ENCODE measurements at regions not wholly inside any gene's neighbourhood (a gene's known extent, or its start where the extent isn't known, plus 50 kb on each side); places are given as distances from the start of the nearest gene placed in this dataset.

GRCh38 chr2:18474700-18475099, 85.8 kb downstream of the RDH14 start:
- no peaks in the 10 kb centered on the region for H3K36me3 ChIP-seq (ENCODE audit: control insufficient read depth in 2 of 4, insufficient read depth in 4 of 4, low read length in 3 of 4)
- FAIRE-seq (no peak), DNase-seq (ENCODE audit: low read depth in 1 of 2, low spot score in 2 of 2) (no peak)
- H3K9me3 ChIP-seq (ENCODE audit: insufficient read depth in 2 of 2, low read depth in 1 of 2, low read length in 1 of 2) = no peaks in the 10 kb centered on the region
- no peak overlapping the region for H2BK15ac ChIP-seq (ENCODE audit: low read length)
- no peak overlapping the region for H2AFZ ChIP-seq (ENCODE audit: low read length)
- H3K23me2 ChIP-seq (ENCODE audit: low read depth, low read length) = no peaks in the 10 kb centered on the region; the same call in 1 of the 2 replicates
- no peak overlapping the region for H3K14ac ChIP-seq (ENCODE audit: insufficient read length)
- peaks cover 0 to 3% (median 1%) of the 10 kb centered on the region in 4 experiments; a peak in 1 of 7 replicates for H3K4me1 ChIP-seq (replicated peaks in 1 of 4; ENCODE audit: control insufficient read depth in 3 of 4, insufficient read depth in 4 of 4, low read length in 3 of 4)
- no peak overlapping the region for H4K8ac ChIP-seq (ENCODE audit: extremely low read depth, insufficient read depth, low read length)
- no peaks in the 10 kb centered on the region for H3K79me2 ChIP-seq (ENCODE audit: control insufficient read depth in 1 of 2, insufficient read depth in 2 of 2, low read length in 2 of 2)
- POLR2A ChIA-PET (ENCODE audit: partially characterized antibody) = no interaction called here
- H3K27ac ChIP-seq (ENCODE audit: low read depth, low read length) = no peak overlapping the region
- H4K20me1 ChIP-seq (replicated peaks in 1 of 2; ENCODE audit: control insufficient read depth in 1 of 2, insufficient read depth in 2 of 2, low read length in 2 of 2) = no peaks in the 10 kb centered on the region
- no peak overlapping the region; a peak in 1 of 4 replicates for H3K4me2 ChIP-seq (ENCODE audit: insufficient read depth in 1 of 2, low read depth in 2 of 2, low read length in 2 of 2)
- no peak overlapping the region for H4K5ac ChIP-seq (ENCODE audit: insufficient read length, low read depth, low read length)
- H3K4ac ChIP-seq (replicated peaks; ENCODE audit: insufficient read length, low read depth, low read length) = no peak overlapping the region
- 100% methylated on average over 1 of the region's 1 CpG; no CpG with 5 or more reads in 1 of the 2 experiments for WGBS, 2 experiments (ENCODE audit: extremely low coverage in 1 of 2, insufficient coverage in 1 of 2, insufficient read length in 1 of 2, insufficient replicate concordance in 2 of 2, low coverage in 1 of 2, low lambda C conversion rate in 2 of 2, missing lambda C conversion rate in 1 of 2)
- H3K9ac ChIP-seq (replicated peaks in 1 of 4; ENCODE audit: extremely low read depth in 1 of 4, low read depth in 3 of 4, low read length in 3 of 4) = no peak overlapping the region
- H3K56ac ChIP-seq (replicated peaks; ENCODE audit: insufficient read length, low read depth, low read length) = no peak overlapping the region
- no peak overlapping the region for H3K23ac ChIP-seq (ENCODE audit: insufficient read length)
- H2BK12ac ChIP-seq (ENCODE audit: low read depth, low read length) = no peak overlapping the region
- no peak for TF ChIP-seq EGR1 (IDR thresholded peaks at IDR 0.05; ENCODE audit: borderline replicate concordance, low read depth, low read length)
- no peak for TF ChIP-seq RBBP5 (IDR thresholded peaks at IDR 0.05; ENCODE audit: borderline replicate concordance, low read depth, low read length)
- TF ChIP-seq MAFK (IDR thresholded peaks at IDR 0.05; ENCODE audit: low read depth, low read length) = no peak
- no peak for TF ChIP-seq ASH2L (IDR thresholded peaks at IDR 0.05; ENCODE audit: low read length)
- TF ChIP-seq HDAC6 (IDR thresholded peaks at IDR 0.05; ENCODE audit: low read depth, low read length) = no peak
- TF ChIP-seq E2F6 (IDR thresholded peaks at IDR 0.05) = no peak
- no peak for TF ChIP-seq KDM5A (IDR thresholded peaks at IDR 0.05; ENCODE audit: low read length)
- TF ChIP-seq POLR2AphosphoS5 (IDR thresholded peaks at IDR 0.05; ENCODE audit: low read depth, low read length) = no peak
- TF ChIP-seq ZNF274 (IDR thresholded peaks at IDR 0.05; ENCODE audit: borderline replicate concordance, extremely low read depth, low read length) = no peak
- no peak for TF ChIP-seq CHD1 (IDR thresholded peaks at IDR 0.05; ENCODE audit: low read depth, low read length)
- TF ChIP-seq NANOG (IDR thresholded peaks at IDR 0.05; ENCODE audit: insufficient read depth, low read depth, low read length, poor library complexity, severe bottlenecking) = no peak
- TF ChIP-seq POU5F1 (IDR thresholded peaks at IDR 0.05; ENCODE audit: low read depth, low read length) = no peak
- no peak overlapping the region for H2BK20ac ChIP-seq (ENCODE audit: low read length)
- no peaks in the 10 kb centered on the region for H3K79me1 ChIP-seq (ENCODE audit: low read depth, low read length)
- no peak overlapping the region for H3K18ac ChIP-seq (ENCODE audit: extremely low read depth, low read length)
- H3K27me3 ChIP-seq (replicated peaks in 1 of 4; ENCODE audit: control insufficient read depth in 3 of 4, extremely low read depth in 1 of 4, insufficient read depth in 3 of 4, low read length in 3 of 4) = no peaks in the 10 kb centered on the region
- H3K4me3 ChIP-seq (ENCODE audit: extremely low read depth in 1 of 4, insufficient read depth in 2 of 4, low read depth in 3 of 4, low read length in 4 of 4) = no peak overlapping the region
- CTCF ChIA-PET (ENCODE audit: partially characterized antibody) = no interaction called here
- no peak overlapping the region for H2BK5ac ChIP-seq (ENCODE audit: low read depth, low read length)
- H2AK5ac ChIP-seq (ENCODE audit: low read depth, low read length) = no peak overlapping the region
- H4K91ac ChIP-seq (replicated peaks; ENCODE audit: insufficient read length, low read length) = no peak overlapping the region
- H2BK120ac ChIP-seq (replicated peaks; ENCODE audit: low read depth, low read length) = no peak overlapping the region
